ENCODE measurements at regions not wholly inside any gene's neighbourhood (a gene's known extent, or its start where the extent isn't known, plus 50 kb on each side); places are given as distances from the start of the nearest gene placed in this dataset.

DNA sequence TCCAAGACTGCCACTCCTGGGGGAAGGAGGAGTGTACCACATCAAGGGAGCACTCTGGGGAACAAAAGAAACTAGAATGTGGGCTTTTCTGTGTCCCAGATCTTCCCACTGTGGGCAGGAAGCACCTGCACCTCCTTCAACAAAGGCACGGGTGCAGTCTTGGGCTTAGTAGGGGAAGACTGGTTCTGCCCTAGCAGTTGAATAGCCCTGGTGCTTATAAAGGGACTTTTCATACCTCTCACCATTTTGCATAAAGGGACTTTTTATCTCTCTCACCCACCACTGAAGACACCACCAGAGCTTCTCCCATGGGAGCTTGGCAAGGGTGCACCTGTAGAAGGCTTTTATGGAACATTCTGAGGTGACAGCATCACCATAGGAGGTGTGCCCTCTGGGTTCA is 65.8 kb upstream of the MS4A8 start:
- no peaks in the 10 kb centered on the region for H3K9me3 Mint-ChIP-seq (ENCODE audit: unreplicated experiment)
- H3K27ac Mint-ChIP-seq (ENCODE audit: unreplicated experiment): no peak overlapping the region
- H3K36me3 Mint-ChIP-seq (ENCODE audit: low read depth, unreplicated experiment): no peaks in the 10 kb centered on the region
- DNase-seq (ENCODE audit: low spot score): no peak
- no peak overlapping the region for H3K4me3 Mint-ChIP-seq (ENCODE audit: unreplicated experiment)
- H3K27me3 Mint-ChIP-seq (ENCODE audit: unreplicated experiment): peaks cover 2% of the 10 kb centered on the region
- H3K4me1 Mint-ChIP-seq (ENCODE audit: unreplicated experiment): no peaks in the 10 kb centered on the region
- TF ChIP-seq CTCF (IDR thresholded peaks at IDR 0.05; ENCODE audit: unreplicated experiment): no peak

DNA sequence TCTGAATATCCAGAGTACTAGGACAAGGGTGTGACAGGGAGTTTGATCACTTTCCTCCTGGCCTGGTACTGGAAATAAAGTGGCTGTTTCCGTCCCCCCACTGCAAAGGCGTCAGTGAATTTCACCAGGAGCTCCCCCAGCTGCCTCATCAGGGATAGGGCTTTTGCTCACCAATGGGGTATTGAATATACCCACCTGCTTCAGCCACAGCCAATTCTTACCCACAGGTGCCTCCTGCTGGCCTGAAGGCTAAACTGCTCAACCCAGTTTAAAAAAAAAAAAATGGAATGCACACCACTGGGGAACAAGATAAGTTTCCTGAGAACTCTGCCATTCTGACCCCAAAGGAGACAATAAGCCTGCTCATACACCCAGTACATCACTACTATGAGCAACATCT is 65.3 kb upstream of the MS4A8 start:
- H3K27ac Mint-ChIP-seq (ENCODE audit: unreplicated experiment): no peak overlapping the region

DNA sequence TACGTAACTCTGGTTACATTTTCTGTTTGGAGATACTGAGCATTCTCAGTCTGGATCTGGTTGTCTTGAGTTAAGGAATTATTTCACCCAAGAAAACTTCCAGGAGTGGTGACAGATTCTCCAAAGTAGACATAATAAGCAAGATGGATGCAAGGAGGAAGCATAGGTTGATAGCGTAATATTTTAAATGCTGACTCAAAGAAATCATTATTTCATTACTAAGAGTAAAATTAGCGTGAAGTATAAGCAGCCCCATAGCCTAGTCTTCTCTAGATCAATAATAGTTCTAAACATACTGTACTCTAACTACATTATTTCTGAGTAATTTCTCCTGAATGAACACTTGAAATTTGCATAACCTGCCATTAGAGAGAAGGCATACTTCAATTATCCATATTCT is 57.5 kb upstream of the MS4A8 start:
- DNase-seq (ENCODE audit: low spot score): no peak
- Mint-ChIP-seq H3K27me3 (ENCODE audit: unreplicated experiment) (no peaks in the 10 kb centered on the region), H3K36me3 (ENCODE audit: low read depth, unreplicated experiment) (no peaks in the 10 kb centered on the region), H3K4me1 (ENCODE audit: unreplicated experiment) (no peaks in the 10 kb centered on the region), H3K9me3 (ENCODE audit: unreplicated experiment) (no peaks in the 10 kb centered on the region), H3K27ac (ENCODE audit: unreplicated experiment) (no peak overlapping the region), H3K4me3 (ENCODE audit: unreplicated experiment) (no peak overlapping the region)
- no peak for TF ChIP-seq CTCF (IDR thresholded peaks at IDR 0.05; ENCODE audit: unreplicated experiment)

More for the DNA sequence above, 65.3 kb upstream of the MS4A8 start:
- Mint-ChIP-seq H3K9me3 (ENCODE audit: unreplicated experiment) (no peaks in the 10 kb centered on the region), H3K4me3 (ENCODE audit: unreplicated experiment) (no peak overlapping the region), H3K27me3 (ENCODE audit: unreplicated experiment) (peaks cover 2% of the 10 kb centered on the region), H3K36me3 (ENCODE audit: low read depth, unreplicated experiment) (no peaks in the 10 kb centered on the region), H3K4me1 (ENCODE audit: unreplicated experiment) (no peaks in the 10 kb centered on the region)
- TF ChIP-seq CTCF (IDR thresholded peaks at IDR 0.05; ENCODE audit: unreplicated experiment): peak; percentile 66
- peak; percentile 27 for DNase-seq (ENCODE audit: low spot score)

GRCh38 chr11:60647087-60647486 is 52.3 kb upstream of the MS4A8 start:
- no peak overlapping the region for H3K27ac Mint-ChIP-seq (ENCODE audit: unreplicated experiment)
- no peak for DNase-seq (ENCODE audit: low spot score)
- H3K9me3 Mint-ChIP-seq (ENCODE audit: unreplicated experiment): no peaks in the 10 kb centered on the region
- no peak overlapping the region for H3K4me3 Mint-ChIP-seq (ENCODE audit: unreplicated experiment)
- H3K36me3 Mint-ChIP-seq (ENCODE audit: low read depth, unreplicated experiment): no peaks in the 10 kb centered on the region
- H3K27me3 Mint-ChIP-seq (ENCODE audit: unreplicated experiment): peaks cover 1% of the 10 kb centered on the region
- H3K4me1 Mint-ChIP-seq (ENCODE audit: unreplicated experiment): no peaks in the 10 kb centered on the region
- TF ChIP-seq CTCF (IDR thresholded peaks at IDR 0.05; ENCODE audit: unreplicated experiment): no peak
